ENCODE measurements at regions not wholly inside any gene's neighbourhood (a gene's known extent, or its start where the extent isn't known, plus 50 kb on each side); places are given as distances from the start of the nearest gene placed in this dataset.

- TF ChIP-seq ZNF704 (tag by site-specific recombination; IDR thresholded peaks at IDR 0.05) (no peak), ZNF274 (IDR thresholded peaks at IDR 0.05; ENCODE audit: low read length) (no peak), ZNF274 (tag by site-specific recombination; IDR thresholded peaks at IDR 0.05; ENCODE audit: borderline replicate concordance) (no peak), CTCF (tag by site-specific recombination; IDR thresholded peaks at IDR 0.05) (no peak), ZNF596 (tag by site-specific recombination; IDR thresholded peaks at IDR 0.05) (no peak), ZSCAN18 (tag by site-specific recombination; IDR thresholded peaks at IDR 0.05) (no peak), ATF2 (tag by site-specific recombination; IDR thresholded peaks at IDR 0.05; ENCODE audit: low read depth) (no peak), ZBTB21 (tag by site-specific recombination; IDR thresholded peaks at IDR 0.05) (no peak), ZNF184 (tag by site-specific recombination; IDR thresholded peaks at IDR 0.05) (no peak), ZNF48 (tag by site-specific recombination; IDR thresholded peaks at IDR 0.05) (no peak), ZNF404 (tag by site-specific recombination; IDR thresholded peaks at IDR 0.05) (no peak), ZBTB11 (tag by site-specific recombination; conservative IDR thresholded peaks at IDR 0.05; ENCODE audit: low read depth) (no peak)
Observed at GRCh38 chr1:163875927-163876320, 554.2 kb downstream of the NUF2 start.

Data from HEK293 (cell line).